Mammary epithelial cell (primary cell): ENCODE measurements at regions not wholly inside any gene's neighbourhood (a gene's known extent, or its start where the extent isn't known, plus 50 kb on each side); places are given as distances from the start of the nearest gene placed in this dataset.

ENCODE experiments used
- EZH2 ChIP-seq: IDR thresholded peaks from 2 replicates; pipeline ENCODE4 v1.6.1; 2012; ENCODE audit warnings: low read length, inconsistent platforms, borderline replicate concordance
- TF ChIP-seq, protein P1 (sequence below), 2 donors: IDR thresholded peaks in 1 of 2; conservative IDR thresholded peaks in 1 of 2; 2 replicates each; pipeline ENCODE4 v1.5.1; 2011 to 2012; ENCODE audit warnings: inconsistent platforms in 2 of 2, low read length in 2 of 2, mild to moderate bottlenecking in 2 of 2, control low read depth in 1 of 2, low read depth in 1 of 2; ENCODE audit not compliant: insufficient read depth in 1 of 2; ENCODE audit errors: extremely low read depth in 1 of 2

DNA sequence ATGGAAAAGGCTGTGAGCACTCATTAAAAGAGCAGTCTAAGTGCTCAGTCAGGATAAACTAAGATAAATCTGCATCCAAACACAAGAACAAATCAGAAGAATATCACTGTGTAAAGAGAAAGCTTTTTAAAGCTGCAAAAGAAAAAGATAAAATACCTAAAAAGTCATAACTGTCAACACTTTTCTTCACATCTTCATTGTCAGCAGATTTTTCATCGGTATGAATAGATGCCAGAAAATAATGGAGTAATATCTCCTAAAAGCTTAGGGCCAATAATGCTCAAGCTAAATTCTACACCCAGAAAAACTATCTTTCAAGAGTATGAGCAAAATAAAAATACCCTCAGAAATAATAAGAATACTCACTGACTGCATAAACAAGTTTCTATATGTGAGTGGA, 54.0 kb upstream of the PALMD start:
- TF ChIP-seq, protein P1, sequence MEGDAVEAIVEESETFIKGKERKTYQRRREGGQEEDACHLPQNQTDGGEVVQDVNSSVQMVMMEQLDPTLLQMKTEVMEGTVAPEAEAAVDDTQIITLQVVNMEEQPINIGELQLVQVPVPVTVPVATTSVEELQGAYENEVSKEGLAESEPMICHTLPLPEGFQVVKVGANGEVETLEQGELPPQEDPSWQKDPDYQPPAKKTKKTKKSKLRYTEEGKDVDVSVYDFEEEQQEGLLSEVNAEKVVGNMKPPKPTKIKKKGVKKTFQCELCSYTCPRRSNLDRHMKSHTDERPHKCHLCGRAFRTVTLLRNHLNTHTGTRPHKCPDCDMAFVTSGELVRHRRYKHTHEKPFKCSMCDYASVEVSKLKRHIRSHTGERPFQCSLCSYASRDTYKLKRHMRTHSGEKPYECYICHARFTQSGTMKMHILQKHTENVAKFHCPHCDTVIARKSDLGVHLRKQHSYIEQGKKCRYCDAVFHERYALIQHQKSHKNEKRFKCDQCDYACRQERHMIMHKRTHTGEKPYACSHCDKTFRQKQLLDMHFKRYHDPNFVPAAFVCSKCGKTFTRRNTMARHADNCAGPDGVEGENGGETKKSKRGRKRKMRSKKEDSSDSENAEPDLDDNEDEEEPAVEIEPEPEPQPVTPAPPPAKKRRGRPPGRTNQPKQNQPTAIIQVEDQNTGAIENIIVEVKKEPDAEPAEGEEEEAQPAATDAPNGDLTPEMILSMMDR (conservative IDR thresholded peaks at IDR 0.05 in 1 of 2, IDR thresholded peaks at IDR 0.05 in 1 of 2; ENCODE audit: extremely low read depth in 1 of 2, insufficient read depth in 1 of 2, low read depth in 1 of 2, low read length in 2 of 2) = no peak
- no peak for TF ChIP-seq EZH2
